Parathyroid adenoma (tissue), 2 donors: ENCODE measurements at regions not wholly inside any gene's neighbourhood (a gene's known extent, or its start where the extent isn't known, plus 50 kb on each side); places are given as distances from the start of the nearest gene placed in this dataset.

Experiments used
- H2AFZ ChIP-seq: fragments of 300-600 bp; sonication (generic); one replicate; pipeline ENCODE4 v1.7.0; 2017; ENCODE audit warnings: antibody characterized with exemption, mild to moderate bottlenecking
- H3K27ac ChIP-seq: fragments of 300-600 bp; sonication (generic); one replicate; pipeline ENCODE4 v1.7.0; 2017
- H3K27me3 ChIP-seq: fragments of 300-600 bp; sonication (generic); one replicate; pipeline ENCODE4 v1.7.0; 2017; ENCODE audit warnings: low read length; ENCODE audit not compliant: control insufficient read depth, insufficient read depth
- H3K36me3 ChIP-seq: fragments of 300-600 bp; sonication (generic); one replicate; pipeline ENCODE4 v1.7.0; 2017; ENCODE audit warnings: low read length; ENCODE audit not compliant: control insufficient read depth, insufficient read depth
- H3K4me1 ChIP-seq: fragments of 300-600 bp; sonication (generic); one replicate; pipeline ENCODE4 v1.7.0; 2017; ENCODE audit warnings: control low read depth
- H3K4me2 ChIP-seq: fragments of 300-600 bp; sonication (generic); one replicate; pipeline ENCODE4 v1.7.0; 2017; ENCODE audit warnings: low read length
- H3K4me3 ChIP-seq: fragments of 300-600 bp; sonication (generic); one replicate; pipeline ENCODE4 v1.7.0; 2017; ENCODE audit warnings: low read depth, low read length
- H3K79me2 ChIP-seq: fragments of 300-600 bp; sonication (generic); one replicate; pipeline ENCODE4 v1.7.0; 2017; ENCODE audit warnings: control low read depth
- H3K9ac ChIP-seq: fragments of 300-600 bp; sonication (generic); one replicate; pipeline ENCODE4 v1.7.0; 2017; ENCODE audit warnings: mild to moderate bottlenecking
- H3K9me3 ChIP-seq: fragments of 300-600 bp; sonication (generic); one replicate; pipeline ENCODE4 v1.7.0; 2017; ENCODE audit warnings: low read length; ENCODE audit not compliant: control insufficient read depth
- CTCF ChIP-seq: fragments of 300-600 bp; sonication (generic); IDR thresholded peaks from one replicate; pipeline ENCODE4 v1.7.0; 2017; ENCODE audit warnings: antibody characterized with exemption, mild to moderate bottlenecking
- donor health status: primary hyperparathyroidism.

- H3K4me3 ChIP-seq, result no peak overlapping the region
- H3K36me3 ChIP-seq, result no peaks in the 10 kb centered on the region
- H3K9ac ChIP-seq, result no peak overlapping the region
- H3K4me1 ChIP-seq, result no peaks in the 10 kb centered on the region
- no peak overlapping the region for H3K4me2 ChIP-seq
- H3K79me2 ChIP-seq, result no peaks in the 10 kb centered on the region
- no peak overlapping the region for H2AFZ ChIP-seq
- no peaks in the 10 kb centered on the region for H3K27me3 ChIP-seq
- H3K9me3 ChIP-seq, result no peaks in the 10 kb centered on the region
- TF ChIP-seq CTCF, result no peak
- no peak overlapping the region for H3K27ac ChIP-seq
These were observed 723.2 kb upstream of the AGA start for GRCh38 chr4:178165251-178165950.

- Histone ChIP-seq H3K36me3 (no peaks in the 10 kb centered on the region), H3K4me1 (no peaks in the 10 kb centered on the region)
These were observed 723.7 kb upstream of the AGA start for GRCh38 chr4:178165951-178166308.

GRCh38 chr4:178173771-178174170 is 731.5 kb upstream of the AGA start:
- H3K4me1 ChIP-seq, result no peaks in the 10 kb centered on the region
- no peak overlapping the region for H3K27ac ChIP-seq
- TF ChIP-seq CTCF, result no peak
- no peaks in the 10 kb centered on the region for H3K79me2 ChIP-seq
- H2AFZ ChIP-seq, result no peak overlapping the region
- no peaks in the 10 kb centered on the region for H3K9me3 ChIP-seq
- H3K27me3 ChIP-seq, result no peaks in the 10 kb centered on the region
- no peak overlapping the region for H3K4me3 ChIP-seq
- no peaks in the 10 kb centered on the region for H3K36me3 ChIP-seq
- no peak overlapping the region for H3K9ac ChIP-seq
- no peak overlapping the region for H3K4me2 ChIP-seq

More at GRCh38 chr4:178165951-178166308, 723.7 kb upstream of the AGA start:
- Histone ChIP-seq H2AFZ (no peak overlapping the region), H3K27me3 (no peaks in the 10 kb centered on the region), H3K79me2 (no peaks in the 10 kb centered on the region), H3K9me3 (no peaks in the 10 kb centered on the region), H3K27ac (no peak overlapping the region), H3K4me3 (no peak overlapping the region), H3K9ac (no peak overlapping the region), H3K4me2 (no peak overlapping the region)
- TF ChIP-seq CTCF, result no peak

GRCh38 chr4:178174756-178175155 is 732.5 kb upstream of the AGA start:
- no peaks in the 10 kb centered on the region for H3K9me3 ChIP-seq
- no peak for TF ChIP-seq CTCF
- H3K79me2 ChIP-seq, result no peaks in the 10 kb centered on the region
- no peaks in the 10 kb centered on the region for H3K27me3 ChIP-seq
- H3K4me3 ChIP-seq, result no peak overlapping the region
- no peak overlapping the region for H3K9ac ChIP-seq
- no peaks in the 10 kb centered on the region for H3K36me3 ChIP-seq
- no peak overlapping the region for H3K27ac ChIP-seq
- no peaks in the 10 kb centered on the region for H3K4me1 ChIP-seq
- no peak overlapping the region for H3K4me2 ChIP-seq
- no peak overlapping the region for H2AFZ ChIP-seq

DNA sequence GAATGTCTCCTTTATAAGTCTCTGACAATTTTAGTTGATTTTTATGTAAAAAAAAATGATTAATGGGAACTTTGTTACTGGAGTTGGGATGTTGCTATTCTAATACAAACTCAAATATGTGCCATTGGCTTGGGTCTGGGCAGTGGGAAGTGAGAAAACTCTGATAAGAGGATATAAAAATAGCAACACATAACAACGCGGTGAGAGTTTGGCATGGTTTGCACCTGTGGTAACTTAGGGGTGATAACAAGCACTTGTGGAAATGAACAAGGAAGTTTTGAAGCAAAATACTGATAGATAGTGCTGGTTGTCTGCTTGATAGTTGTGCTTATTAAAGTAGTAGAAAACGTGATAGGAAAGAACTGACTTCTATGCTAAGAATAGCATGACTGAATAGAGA is 743.3 kb upstream of the AGA start:
- no peak overlapping the region for H3K9ac ChIP-seq
- H3K79me2 ChIP-seq, result no peaks in the 10 kb centered on the region
- no peaks in the 10 kb centered on the region for H3K27me3 ChIP-seq
- H3K27ac ChIP-seq, result no peak overlapping the region
- H3K9me3 ChIP-seq, result no peaks in the 10 kb centered on the region
- H3K4me1 ChIP-seq, result no peaks in the 10 kb centered on the region
- H3K36me3 ChIP-seq, result no peaks in the 10 kb centered on the region
- H2AFZ ChIP-seq, result no peak overlapping the region
- TF ChIP-seq CTCF, result no peak
- H3K4me3 ChIP-seq, result no peak overlapping the region
- no peak overlapping the region for H3K4me2 ChIP-seq
